Activated CD8-positive, alpha-beta memory T cell treated with anti-CD3 and anti-CD28 coated beads, Interleukin-2, amount 50 U/mL, for 1 hour (primary cell): ENCODE measurements at regions not wholly inside any gene's neighbourhood (a gene's known extent, or its start where the extent isn't known, plus 50 kb on each side); places are given as distances from the start of the nearest gene placed in this dataset.

Experiments
- DNase-seq: peaks from one replicate; pipeline ENCODE4 v3.0.0-alpha.2; 2020; ENCODE audit errors: extremely low read depth

DNA sequence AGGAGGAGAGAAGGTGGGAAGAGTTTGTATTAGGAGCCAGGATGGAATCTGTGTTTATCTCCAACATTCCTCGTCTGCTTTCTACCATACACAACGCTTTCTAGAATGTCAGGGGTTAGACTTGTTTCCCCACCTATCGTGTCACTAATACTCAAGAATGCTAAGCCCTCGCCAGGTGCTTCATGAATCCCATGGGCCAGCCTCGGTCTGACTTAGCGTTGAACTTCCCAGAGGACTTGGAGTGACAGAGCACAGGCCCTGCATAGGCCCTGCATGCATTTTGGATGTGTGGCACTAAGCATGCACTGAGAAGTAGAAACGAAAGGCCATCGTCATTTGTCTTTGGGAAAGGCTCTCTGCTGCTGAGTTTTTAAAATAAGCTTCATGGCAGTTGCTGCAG lies 328.7 kb downstream of the NSG2 start:
- no peak for DNase-seq

DNA sequence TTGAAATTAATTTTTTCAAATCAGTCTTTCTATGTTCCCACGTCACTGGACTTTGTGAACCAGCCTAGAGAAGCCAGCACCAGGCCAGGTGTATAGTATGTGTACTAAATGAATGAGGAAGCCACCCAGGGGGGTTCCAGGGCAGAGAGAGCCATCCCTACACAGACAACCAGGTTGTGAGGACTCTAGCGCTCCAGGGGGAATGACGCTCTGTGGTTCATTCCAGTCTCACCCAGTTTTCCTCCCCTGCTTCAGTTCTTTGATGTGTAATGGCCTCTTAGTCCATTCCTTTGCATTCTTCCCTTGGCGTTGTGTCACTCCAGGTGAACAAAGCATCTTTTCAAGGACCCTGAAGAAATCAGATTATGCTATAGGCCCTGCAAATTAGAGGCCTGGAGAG lies 330.6 kb downstream of the NSG2 start:
- DNase-seq = no peak

DNA sequence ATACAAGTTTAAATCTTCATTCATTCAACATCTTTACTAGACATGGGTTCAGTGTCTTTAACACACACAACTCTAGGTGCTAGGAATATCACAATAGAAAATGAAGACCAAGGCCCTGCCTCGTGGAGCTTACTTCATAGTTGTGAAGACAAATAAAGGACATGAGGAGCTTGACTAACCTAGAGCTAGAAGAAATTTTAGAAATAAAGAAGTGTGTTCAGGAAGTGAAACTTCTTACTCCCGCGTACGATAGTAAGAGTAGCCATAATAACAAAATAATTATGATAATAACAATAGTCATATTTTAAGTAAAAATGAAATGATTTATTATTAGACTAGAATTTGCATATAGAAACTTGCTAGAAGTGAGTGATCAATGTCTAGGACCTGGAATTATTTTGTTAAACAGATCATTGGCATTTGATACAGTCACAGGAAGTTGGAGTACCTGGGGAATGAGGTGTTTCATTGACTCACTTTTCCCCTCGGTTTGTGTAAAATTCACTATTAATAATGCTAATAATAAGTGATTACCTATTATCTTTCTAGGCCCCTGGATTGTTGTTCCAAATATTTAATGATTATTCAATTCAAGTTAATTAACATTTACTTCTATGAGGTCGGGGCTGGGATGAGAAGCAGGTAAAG lies 331.3 kb downstream of the NSG2 start:
- DNase-seq = no peak

DNA sequence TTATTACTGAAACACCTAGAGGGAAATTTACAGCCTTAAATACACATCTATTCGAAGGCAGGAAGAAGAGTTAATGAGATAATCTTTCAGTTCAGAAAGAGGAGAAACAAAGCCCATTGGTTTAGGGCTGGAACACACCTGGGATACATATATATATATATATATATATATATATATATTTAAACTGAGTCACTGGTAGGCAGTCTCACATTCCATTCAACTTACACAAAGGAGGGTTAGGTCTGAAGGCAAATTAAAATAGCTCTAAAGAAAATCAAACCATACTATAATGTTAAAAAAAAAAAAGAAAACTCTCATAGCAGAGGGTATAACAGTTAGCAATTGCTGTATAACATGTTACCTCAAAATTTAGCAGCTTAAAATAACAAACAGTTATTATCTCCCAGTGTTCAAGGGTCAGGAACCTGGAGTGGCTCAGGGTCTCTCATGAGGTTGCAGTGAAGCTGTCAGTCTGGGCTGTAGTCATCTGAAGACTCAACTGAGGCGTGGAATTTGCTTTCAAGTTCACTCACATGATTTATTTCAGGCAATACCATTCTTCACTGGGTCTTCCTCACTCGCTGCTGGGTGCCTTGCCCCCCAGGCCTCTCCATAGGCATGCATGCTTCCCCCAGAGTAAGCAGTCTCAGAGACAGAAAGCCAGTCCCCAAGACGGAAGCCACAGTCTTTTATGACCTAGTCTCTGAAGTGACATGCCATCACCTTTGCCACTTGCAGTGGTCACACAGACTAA lies 332.8 kb downstream of the NSG2 start:
- no peak for DNase-seq

GRCh38 chr5:174380311-174380710 lies 334.8 kb downstream of the NSG2 start:
- DNase-seq = no peak

DNA sequence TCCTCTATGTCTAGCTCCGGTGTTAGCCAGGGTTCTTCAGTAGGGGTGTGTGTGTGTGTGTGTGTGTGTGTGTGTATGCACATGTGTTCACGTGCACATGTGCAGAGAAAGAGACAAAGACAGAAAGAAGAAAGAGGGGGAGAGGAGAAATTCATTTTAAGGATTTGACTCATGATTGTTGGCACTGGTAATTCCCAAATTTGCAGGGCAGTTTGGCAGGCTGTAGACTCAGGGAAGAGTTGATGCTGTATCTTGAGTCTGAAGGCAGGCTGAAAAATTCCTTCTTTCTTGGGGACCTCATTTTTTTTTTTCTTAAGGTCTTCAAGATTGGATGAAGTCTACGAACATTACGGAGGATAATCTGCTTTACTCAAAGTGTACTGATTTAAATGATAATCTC lies 335.7 kb downstream of the NSG2 start:
- DNase-seq = no peak

DNA sequence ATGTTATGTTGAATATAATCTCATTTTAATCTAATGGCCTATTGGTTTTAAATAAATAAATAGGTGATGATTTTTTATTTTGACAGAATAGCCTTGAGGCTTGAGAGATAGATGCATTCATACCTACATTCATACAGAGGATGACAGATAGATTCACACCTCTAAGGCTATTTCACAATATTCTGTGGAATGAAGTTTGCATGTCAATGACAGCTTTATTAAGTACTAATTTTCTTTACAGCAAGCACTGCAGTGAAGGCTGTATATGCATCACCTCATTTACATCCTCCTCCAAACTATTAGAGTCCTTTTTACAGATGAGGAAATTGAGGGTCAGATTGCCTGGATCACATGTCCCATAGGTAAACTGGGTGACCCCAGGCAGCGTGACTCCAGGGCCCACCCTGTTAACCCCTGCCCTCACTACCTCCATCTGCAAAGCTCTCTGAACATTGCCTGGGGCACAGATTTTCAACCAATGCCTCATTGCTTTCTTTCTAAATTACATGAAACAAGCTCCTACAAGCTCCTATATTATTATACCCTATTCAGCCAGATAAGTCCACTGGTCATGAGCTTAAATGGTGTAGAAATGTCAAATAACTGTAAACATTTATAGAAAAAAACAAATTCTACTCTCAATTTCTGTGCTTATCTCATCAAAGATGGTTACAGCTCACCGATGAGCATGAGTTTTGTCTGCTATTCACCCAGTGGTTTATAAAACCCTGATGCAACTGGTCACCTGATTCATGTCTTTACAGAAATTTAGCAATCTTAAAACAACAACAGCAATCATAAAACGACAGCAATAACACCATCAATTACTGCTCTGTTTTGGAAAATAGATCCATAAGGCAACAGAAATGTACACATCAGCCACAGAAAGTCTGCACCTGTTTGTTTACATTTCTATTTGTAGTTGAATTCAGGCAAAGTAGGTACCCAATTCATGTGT lies 338.0 kb downstream of the NSG2 start:
- no peak for DNase-seq

GRCh38 chr5:174384509-174384947 lies 339.0 kb downstream of the NSG2 start:
- no peak for DNase-seq

DNA sequence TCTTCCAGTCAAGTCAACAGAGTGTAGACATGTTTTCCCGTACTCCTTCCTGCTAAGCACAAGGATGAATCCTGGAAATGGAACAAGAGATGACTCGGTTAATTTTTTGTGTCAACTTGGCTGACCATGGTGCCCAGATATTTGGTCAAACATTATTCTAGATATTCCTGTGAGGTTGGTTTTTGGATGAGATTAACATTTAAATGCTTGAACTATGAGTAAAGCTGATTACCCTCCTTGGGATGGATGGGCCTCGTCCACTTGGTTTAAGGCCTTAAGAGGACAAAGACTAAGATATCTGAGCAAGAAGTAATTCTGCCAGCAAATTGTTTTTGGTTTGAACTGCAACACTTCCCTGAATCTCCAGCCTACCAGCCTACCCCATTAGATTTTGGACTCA lies 338.1 kb upstream of the MSX2 start:
- no peak for DNase-seq

- no peak for DNase-seq
These were observed 337.5 kb upstream of the MSX2 start for GRCh38 chr5:174386846-174387245.

DNA sequence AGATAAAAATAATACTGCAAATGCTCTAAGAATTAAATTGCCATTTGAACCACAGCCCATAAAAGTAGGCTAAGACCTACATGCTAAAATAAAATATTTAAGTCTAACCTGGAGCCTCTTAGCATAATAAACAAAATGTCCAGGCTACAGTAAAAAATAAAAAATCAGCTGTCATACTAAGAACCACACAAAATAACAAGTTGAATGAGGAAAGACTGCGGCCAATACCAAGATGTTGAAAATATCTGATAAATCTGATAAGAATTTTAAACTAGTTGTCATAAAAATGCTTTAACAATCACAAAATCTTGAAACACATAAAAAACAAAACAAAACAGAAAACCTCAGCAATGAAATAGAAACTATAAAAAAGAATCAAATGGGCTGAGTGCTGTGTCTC lies 336.9 kb upstream of the MSX2 start:
- DNase-seq = no peak

GRCh38 chr5:174392892-174393291 lies 331.5 kb upstream of the MSX2 start:
- no peak for DNase-seq

GRCh38 chr5:174396541-174396940 lies 327.8 kb upstream of the MSX2 start:
- no peak for DNase-seq

GRCh38 chr5:174397206-174397605 lies 327.2 kb upstream of the MSX2 start:
- DNase-seq = no peak

- no peak for DNase-seq
These were observed 326.2 kb upstream of the MSX2 start for GRCh38 chr5:174398171-174398570.

DNA sequence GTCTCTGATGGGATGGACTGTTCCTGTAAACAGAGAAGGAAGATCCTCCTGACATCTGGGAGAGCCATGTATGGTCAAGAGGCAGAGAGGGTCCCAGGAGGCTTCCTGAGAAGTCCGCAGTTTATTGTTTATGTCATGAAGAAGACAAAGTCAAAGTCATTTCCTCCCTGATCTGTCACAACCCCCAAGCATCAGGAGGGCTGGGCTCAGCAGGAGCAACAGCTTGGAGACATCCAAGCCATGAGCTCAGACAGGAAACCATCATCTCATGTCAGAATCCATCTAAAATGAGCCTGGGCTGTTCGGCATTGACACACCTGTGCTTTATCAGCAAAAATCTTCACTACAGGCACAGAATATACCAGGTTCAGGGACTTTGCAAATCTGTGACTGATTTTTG lies 325.0 kb upstream of the MSX2 start:
- no peak for DNase-seq

- DNase-seq = no peak
These were observed 323.9 kb upstream of the MSX2 start for GRCh38 chr5:174400461-174400860.

DNA sequence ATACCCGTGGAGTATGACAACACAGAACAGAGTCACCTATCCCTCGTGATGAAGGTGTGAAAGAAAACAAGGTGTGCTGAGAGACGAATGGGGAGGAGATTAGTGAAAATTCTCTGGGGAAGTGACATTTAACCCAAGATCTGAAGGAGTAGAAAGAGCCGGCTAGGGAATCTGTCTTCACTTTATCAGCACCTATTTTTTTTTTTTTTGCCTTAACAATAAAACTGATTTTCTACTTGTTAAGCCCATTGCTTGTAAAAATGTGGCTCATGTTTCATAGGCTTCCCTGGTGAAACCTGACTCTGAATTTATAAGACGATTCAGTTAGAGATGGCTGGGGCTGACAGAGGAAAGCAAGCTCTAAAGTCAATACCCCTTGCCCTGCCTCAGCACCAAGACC lies 322.6 kb upstream of the MSX2 start:
- no peak for DNase-seq

- DNase-seq = no peak
These were observed 322.1 kb upstream of the MSX2 start for GRCh38 chr5:174402222-174402812.

DNA sequence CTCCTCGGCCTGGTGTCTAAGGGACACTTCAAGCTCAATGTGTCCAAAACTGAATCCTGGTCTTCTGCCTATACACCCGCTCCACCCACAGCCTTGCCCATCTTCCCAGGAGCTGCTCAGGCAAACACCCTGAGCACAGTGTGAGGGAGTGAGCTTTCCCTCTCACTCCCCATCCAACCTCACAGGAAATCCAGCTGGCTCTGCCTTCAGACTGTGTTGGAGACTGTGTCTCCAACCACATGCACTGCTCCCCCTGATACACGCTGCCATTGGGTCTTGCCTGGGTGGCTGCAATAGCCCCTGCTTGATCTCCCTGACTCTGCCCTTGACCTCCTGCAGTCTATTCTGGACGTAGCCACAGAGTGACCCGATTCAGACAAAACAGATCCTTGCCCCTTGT lies 319.5 kb upstream of the MSX2 start:
- DNase-seq = no peak

DNA sequence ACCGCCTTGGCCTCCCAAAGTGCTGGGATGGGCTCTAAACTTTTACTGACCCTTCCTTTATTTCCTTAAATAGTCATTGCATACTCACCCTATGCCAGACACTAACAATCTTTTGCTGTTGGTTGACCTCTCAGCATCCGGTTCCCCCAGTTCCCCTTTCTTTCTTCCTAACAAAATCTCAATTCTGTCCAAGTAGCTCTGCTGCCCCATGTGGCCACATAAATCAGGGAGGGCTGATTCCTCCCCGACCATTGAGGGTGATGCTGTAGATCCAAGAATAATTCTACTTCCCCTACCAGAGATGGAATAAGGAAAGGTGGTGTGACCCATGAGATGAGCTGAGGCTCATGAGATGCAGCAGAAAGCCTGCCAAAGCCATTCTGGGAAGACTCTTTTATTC lies 315.3 kb upstream of the MSX2 start:
- DNase-seq = no peak

DNA sequence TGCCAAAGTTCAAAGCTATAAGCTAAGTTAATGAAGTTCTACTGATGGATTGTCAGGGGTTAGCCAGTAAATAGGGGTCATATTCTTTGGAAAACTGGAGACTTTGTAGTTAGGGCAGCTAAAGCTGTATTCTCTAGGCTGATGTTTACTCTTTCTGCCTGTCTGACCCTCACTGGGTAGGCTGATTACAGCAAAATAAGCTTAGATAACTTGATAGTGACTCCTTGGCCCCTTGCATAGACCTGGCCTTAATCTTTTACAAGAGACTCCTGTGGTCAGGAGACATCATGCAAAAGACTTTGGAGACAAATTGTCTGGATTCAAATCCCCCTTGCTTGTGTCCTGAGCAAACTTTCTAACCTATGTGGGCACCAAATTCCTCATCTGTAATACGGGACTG lies 314.4 kb upstream of the MSX2 start:
- DNase-seq = no peak
